Right atrium auricular region (tissue), 2 donors: ENCODE measurements at regions not wholly inside any gene's neighbourhood (a gene's known extent, or its start where the extent isn't known, plus 50 kb on each side); places are given as distances from the start of the nearest gene placed in this dataset.
"Not testable (repeated sequence)": the region's sequence is repeated elsewhere in the genome, so short reads cannot be mapped to it uniquely, and the experiment has no call there.

Source experiments
- DNase-seq: peaks from one replicate; pipeline ENCODE4 v3.0.0-alpha.2; 2019; ENCODE audit warnings: low spot score
- H3K27ac ChIP-seq, 2 donors: fragments of 200-600 bp; sonication (generic); 1 replicate in 1 of 2; 2 replicates in 1 of 2; pipeline ENCODE4 v1.5.1; 2016 to 2019
- H3K27me3 ChIP-seq, 2 donors: fragments of 200-600 bp; sonication (generic); one replicate each; pipeline versions ENCODE4 v1.5.1 to v1.6.0; 2017 to 2019
- H3K36me3 ChIP-seq: fragments of 200-600 bp; sonication (generic); one replicate; pipeline ENCODE4 v1.5.1; 2016
- H3K4me1 ChIP-seq, 2 donors: fragments of 200-600 bp; sonication (generic); one replicate each; pipeline versions ENCODE4 v1.5.1 to v1.6.0; 2017 to 2019
- H3K4me3 ChIP-seq, 2 donors: fragments of 200-600 bp; sonication (generic); 1 replicate in 1 of 2; 2 replicates in 1 of 2; pipeline ENCODE4 v1.5.1; 2017 to 2019; ENCODE audit warnings: mild to moderate bottlenecking in 1 of 2, moderate library complexity in 1 of 2
- H3K9me3 ChIP-seq, 2 donors: fragments of 200-600 bp; sonication (generic); one replicate each; pipeline ENCODE4 v1.5.1; 2019
- TF ChIP-seq, protein P1 (sequence below), 2 donors: fragments of 200-600 bp; sonication (generic); IDR thresholded peaks; one replicate each; pipeline ENCODE4 v1.5.1; 2019; ENCODE audit warnings: antibody characterized with exemption in 2 of 2

DNA sequence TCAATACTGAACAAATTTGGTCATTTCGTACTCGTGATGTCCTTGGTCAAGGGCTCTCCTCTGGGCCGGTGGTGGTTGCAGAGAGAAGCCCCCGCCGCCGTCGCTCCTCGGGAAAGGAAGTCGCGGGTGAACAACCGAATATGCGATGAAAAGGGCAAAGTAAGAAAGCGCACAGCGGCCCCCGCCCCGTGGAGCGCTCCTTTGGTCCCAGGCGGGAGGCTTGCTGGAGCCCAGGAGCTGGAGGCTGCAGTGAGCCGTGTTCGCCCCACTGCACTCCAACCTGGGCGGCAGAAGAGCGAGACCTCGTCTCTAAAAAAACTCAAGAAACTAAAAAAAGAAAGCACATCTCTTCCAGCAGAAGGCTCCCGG, 108.4 kb upstream of the LARP1 start:
- H3K36me3 ChIP-seq, result no peaks in the 10 kb centered on the region
- no peaks in the 10 kb centered on the region for H3K27me3 ChIP-seq
- H3K27ac ChIP-seq, result no peak overlapping the region
- no peaks in the 10 kb centered on the region for H3K9me3 ChIP-seq
- peaks cover 0 to 9% of the 10 kb centered on the region in 2 donors for H3K4me1 ChIP-seq
- TF ChIP-seq, protein P1, sequence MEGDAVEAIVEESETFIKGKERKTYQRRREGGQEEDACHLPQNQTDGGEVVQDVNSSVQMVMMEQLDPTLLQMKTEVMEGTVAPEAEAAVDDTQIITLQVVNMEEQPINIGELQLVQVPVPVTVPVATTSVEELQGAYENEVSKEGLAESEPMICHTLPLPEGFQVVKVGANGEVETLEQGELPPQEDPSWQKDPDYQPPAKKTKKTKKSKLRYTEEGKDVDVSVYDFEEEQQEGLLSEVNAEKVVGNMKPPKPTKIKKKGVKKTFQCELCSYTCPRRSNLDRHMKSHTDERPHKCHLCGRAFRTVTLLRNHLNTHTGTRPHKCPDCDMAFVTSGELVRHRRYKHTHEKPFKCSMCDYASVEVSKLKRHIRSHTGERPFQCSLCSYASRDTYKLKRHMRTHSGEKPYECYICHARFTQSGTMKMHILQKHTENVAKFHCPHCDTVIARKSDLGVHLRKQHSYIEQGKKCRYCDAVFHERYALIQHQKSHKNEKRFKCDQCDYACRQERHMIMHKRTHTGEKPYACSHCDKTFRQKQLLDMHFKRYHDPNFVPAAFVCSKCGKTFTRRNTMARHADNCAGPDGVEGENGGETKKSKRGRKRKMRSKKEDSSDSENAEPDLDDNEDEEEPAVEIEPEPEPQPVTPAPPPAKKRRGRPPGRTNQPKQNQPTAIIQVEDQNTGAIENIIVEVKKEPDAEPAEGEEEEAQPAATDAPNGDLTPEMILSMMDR (IDR thresholded peaks at IDR 0.05), result no peak
- no peak for DNase-seq
- H3K4me3 ChIP-seq, result peak overlapping the region in 1 of 2 donors; percentile 34

GRCh38 chr5:154644745-154645411, 110.3 kb upstream of the LARP1 start:
- no peaks in the 10 kb centered on the region for H3K27me3 ChIP-seq
- H3K36me3 ChIP-seq, result no peaks in the 10 kb centered on the region
- TF ChIP-seq, protein P1 (IDR thresholded peaks at IDR 0.05), result no peak
- H3K27ac ChIP-seq, result no peak overlapping the region
- no peaks in the 10 kb centered on the region for H3K9me3 ChIP-seq
- H3K4me3 ChIP-seq, result no peak overlapping the region
- peaks cover 0 to 9% of the 10 kb centered on the region in 2 donors for H3K4me1 ChIP-seq
- DNase-seq, result no peak

GRCh38 chr5:154642499-154643245, 112.5 kb upstream of the LARP1 start:
- no peak overlapping the region for H3K4me3 ChIP-seq
- H3K36me3 ChIP-seq, result no peaks in the 10 kb centered on the region
- H3K27me3 ChIP-seq, result no peaks in the 10 kb centered on the region
- TF ChIP-seq, protein P1 (IDR thresholded peaks at IDR 0.05), result peak in 1 of 2 donors; percentile 60
- H3K4me1 ChIP-seq, result peaks cover 0 to 8% of the 10 kb centered on the region in 2 donors
- H3K9me3 ChIP-seq, result no peaks in the 10 kb centered on the region
- DNase-seq, result no peak
- no peak overlapping the region for H3K27ac ChIP-seq

- H3K36me3 ChIP-seq, H3K9me3 ChIP-seq, DNase-seq, H3K4me3 ChIP-seq, H3K27ac ChIP-seq, H3K4me1 ChIP-seq, H3K27me3 ChIP-seq: not testable (repeated sequence)
- TF ChIP-seq, protein P1 (IDR thresholded peaks at IDR 0.05), result peak; percentile 14 to 62
Observed at GRCh38 chr5:154640213-154640831, 114.9 kb upstream of the LARP1 start.

GRCh38 chr5:154636786-154637185, 118.4 kb upstream of the LARP1 start:
- not testable (repeated sequence) for H3K4me1 ChIP-seq, H3K4me3 ChIP-seq, H3K36me3 ChIP-seq, DNase-seq, H3K27ac ChIP-seq, H3K9me3 ChIP-seq, H3K27me3 ChIP-seq

DNA sequence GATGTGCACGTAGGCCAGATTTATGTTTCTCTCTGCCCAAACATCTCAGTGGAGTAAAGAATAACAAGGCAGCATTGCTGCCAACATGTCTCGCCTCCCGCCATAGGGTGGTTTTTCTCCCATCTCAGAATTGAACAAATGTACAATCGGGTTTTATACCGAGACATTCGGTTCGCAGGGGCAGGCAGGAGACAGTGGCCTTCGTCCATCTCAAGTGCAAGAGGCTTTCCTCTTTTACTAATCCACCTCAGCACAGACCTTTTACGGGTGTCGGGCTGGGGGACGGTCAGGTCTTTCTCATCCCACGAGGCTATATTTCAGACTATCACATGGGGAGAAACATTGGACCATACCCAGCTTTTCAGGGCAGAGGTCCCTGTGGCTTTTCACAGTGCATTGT, 118.9 kb upstream of the LARP1 start:
- H3K9me3 ChIP-seq, H3K27ac ChIP-seq, DNase-seq, H3K4me3 ChIP-seq, H3K27me3 ChIP-seq, H3K36me3 ChIP-seq, H3K4me1 ChIP-seq: not testable (repeated sequence)

- H3K4me3 ChIP-seq, H3K27me3 ChIP-seq, DNase-seq, H3K4me1 ChIP-seq, H3K36me3 ChIP-seq, H3K27ac ChIP-seq, H3K9me3 ChIP-seq: not testable (repeated sequence)
Observed at GRCh38 chr5:154633744-154634143, 121.4 kb upstream of the LARP1 start.
